ENCODE measurements at regions not wholly inside any gene's neighbourhood (a gene's known extent, or its start where the extent isn't known, plus 50 kb on each side); places are given as distances from the start of the nearest gene placed in this dataset.
"Not testable (repeated sequence)": the region's sequence is repeated elsewhere in the genome, so short reads cannot be mapped to it uniquely, and the experiment has no call there.

DNA sequence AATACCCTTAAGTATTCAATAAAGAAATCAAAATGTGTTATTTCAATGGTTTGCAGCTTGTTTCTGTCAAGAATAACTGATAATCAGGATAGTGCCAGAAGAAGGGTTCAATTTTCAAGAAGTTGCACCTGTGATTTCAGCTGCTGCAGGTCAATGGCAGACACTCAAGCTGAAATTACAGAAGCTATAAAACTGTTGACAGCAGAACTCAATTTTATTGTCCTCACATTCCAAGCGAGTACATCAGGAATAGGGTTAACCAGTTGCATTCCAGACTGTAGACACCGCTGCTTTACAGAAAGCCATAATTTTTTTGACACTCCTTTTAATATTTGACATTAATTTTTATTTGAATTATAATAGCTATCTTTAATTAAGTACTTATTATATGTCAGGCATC is 364.1 kb downstream of the CGGBP1 start:
- H3K4me3 ChIP-seq (ENCODE audit: low read depth, low read length), result no peak overlapping the region
- H2AFZ ChIP-seq (ENCODE audit: low read length, unreplicated experiment), result no peak overlapping the region
- H3K27ac ChIP-seq (ENCODE audit: low read depth, low read length), result no peak overlapping the region
- no peaks in the 10 kb centered on the region for H3K79me2 ChIP-seq (ENCODE audit: control insufficient read depth, insufficient read depth, low read length, unreplicated experiment)
- H3K27me3 ChIP-seq (ENCODE audit: insufficient read depth, low read length), result no peaks in the 10 kb centered on the region
- no peaks in the 10 kb centered on the region for H3K4me1 ChIP-seq (ENCODE audit: control insufficient read depth, insufficient read depth, low read length, unreplicated experiment)
- H3K36me3 ChIP-seq (ENCODE audit: insufficient read depth, low read length), result no peaks in the 10 kb centered on the region

DNA sequence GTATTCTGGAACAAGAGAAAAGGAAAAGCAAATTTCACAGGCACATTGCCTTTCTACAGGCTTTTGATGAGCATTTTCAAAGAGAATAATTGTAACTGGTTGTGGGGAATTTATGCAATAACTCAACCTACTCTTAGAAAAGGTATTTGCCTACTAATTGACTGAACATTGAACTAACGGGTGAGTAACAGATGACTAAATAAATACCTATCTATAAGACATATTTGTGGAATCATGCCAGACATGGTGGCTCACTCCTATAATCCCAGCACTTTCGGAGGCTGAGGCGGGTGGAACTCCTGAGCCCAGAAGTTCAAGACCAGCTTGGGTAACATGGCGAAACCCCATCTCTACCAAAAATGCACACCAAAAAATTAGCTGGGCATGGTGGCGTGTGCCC is 367.7 kb downstream of the CGGBP1 start:
- Histone ChIP-seq H3K4me3 (ENCODE audit: low read depth, low read length) (no peak overlapping the region), H3K79me2 (ENCODE audit: control insufficient read depth, insufficient read depth, low read length, unreplicated experiment) (no peaks in the 10 kb centered on the region), H3K27ac (ENCODE audit: low read depth, low read length) (no peak overlapping the region), H3K36me3 (ENCODE audit: insufficient read depth, low read length) (no peaks in the 10 kb centered on the region), H3K4me1 (ENCODE audit: control insufficient read depth, insufficient read depth, low read length, unreplicated experiment) (no peaks in the 10 kb centered on the region), H3K27me3 (ENCODE audit: insufficient read depth, low read length) (no peaks in the 10 kb centered on the region), H2AFZ (ENCODE audit: low read length, unreplicated experiment) (no peak overlapping the region)

GRCh38 chr3:87678984-87679660 is 379.7 kb downstream of the CGGBP1 start:
- H3K4me3 ChIP-seq (ENCODE audit: low read depth, low read length); H3K4me1 ChIP-seq (ENCODE audit: control insufficient read depth, insufficient read depth, low read length, unreplicated experiment); H3K27ac ChIP-seq (ENCODE audit: low read depth, low read length); H3K27me3 ChIP-seq (ENCODE audit: insufficient read depth, low read length); H3K79me2 ChIP-seq (ENCODE audit: control insufficient read depth, insufficient read depth, low read length, unreplicated experiment); H3K36me3 ChIP-seq (ENCODE audit: insufficient read depth, low read length); H2AFZ ChIP-seq (ENCODE audit: low read length, unreplicated experiment): not testable (repeated sequence)

- Histone ChIP-seq H3K36me3 (ENCODE audit: insufficient read depth, low read length) (no peaks in the 10 kb centered on the region), H3K79me2 (ENCODE audit: control insufficient read depth, insufficient read depth, low read length, unreplicated experiment) (no peaks in the 10 kb centered on the region), H3K4me1 (ENCODE audit: control insufficient read depth, insufficient read depth, low read length, unreplicated experiment) (no peaks in the 10 kb centered on the region), H3K4me3 (ENCODE audit: low read depth, low read length) (no peak overlapping the region), H3K27ac (ENCODE audit: low read depth, low read length) (no peak overlapping the region), H2AFZ (ENCODE audit: low read length, unreplicated experiment) (peak overlapping the region; percentile 23), H3K27me3 (ENCODE audit: insufficient read depth, low read length) (peaks cover 3% of the 10 kb centered on the region; the same call in 1 of the 2 replicates)
Measured at GRCh38 chr3:87674397-87675161, 384.2 kb downstream of the CGGBP1 start.

- H3K79me2 ChIP-seq (ENCODE audit: control insufficient read depth, insufficient read depth, low read length, unreplicated experiment), result no peaks in the 10 kb centered on the region
- no peaks in the 10 kb centered on the region for H3K4me1 ChIP-seq (ENCODE audit: control insufficient read depth, insufficient read depth, low read length, unreplicated experiment)
- H2AFZ ChIP-seq (ENCODE audit: low read length, unreplicated experiment), result no peak overlapping the region
- H3K27ac ChIP-seq (ENCODE audit: low read depth, low read length), result no peak overlapping the region
- H3K36me3 ChIP-seq (ENCODE audit: insufficient read depth, low read length), result no peaks in the 10 kb centered on the region
- H3K4me3 ChIP-seq (ENCODE audit: low read depth, low read length), result no peak overlapping the region
- peaks cover 9% of the 10 kb centered on the region; the same call in 1 of the 2 replicates for H3K27me3 ChIP-seq (ENCODE audit: insufficient read depth, low read length)
Measured at GRCh38 chr3:87673132-87673531, 385.7 kb downstream of the CGGBP1 start.

DNA sequence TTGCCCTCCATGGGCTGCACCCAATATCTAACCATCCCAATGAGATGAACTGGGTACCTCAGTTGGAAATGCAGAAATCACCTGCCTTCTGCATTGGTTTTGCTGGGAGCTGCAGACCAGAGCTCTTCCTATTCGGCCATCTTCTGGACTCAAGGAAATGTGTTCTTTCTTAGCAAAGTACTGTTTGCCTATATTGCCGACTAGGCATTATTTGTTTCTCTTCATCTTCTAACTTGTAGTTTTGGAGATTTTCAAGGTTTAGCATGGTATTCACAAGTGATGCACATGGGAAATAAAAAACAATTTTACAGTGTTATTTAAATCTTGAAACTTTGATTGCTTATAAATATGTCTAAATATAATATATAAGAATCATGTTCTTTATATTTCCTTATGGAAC is 377.8 kb upstream of the POU1F1 start:
- no peaks in the 10 kb centered on the region for H3K36me3 ChIP-seq (ENCODE audit: insufficient read depth, low read length)
- no peak overlapping the region for H3K4me3 ChIP-seq (ENCODE audit: low read depth, low read length)
- no peak overlapping the region for H2AFZ ChIP-seq (ENCODE audit: low read length, unreplicated experiment)
- peaks cover 5% of the 10 kb centered on the region for H3K27me3 ChIP-seq (ENCODE audit: insufficient read depth, low read length)
- no peaks in the 10 kb centered on the region for H3K4me1 ChIP-seq (ENCODE audit: control insufficient read depth, insufficient read depth, low read length, unreplicated experiment)
- H3K79me2 ChIP-seq (ENCODE audit: control insufficient read depth, insufficient read depth, low read length, unreplicated experiment), result no peaks in the 10 kb centered on the region
- H3K27ac ChIP-seq (ENCODE audit: low read depth, low read length), result no peak overlapping the region

- not testable (repeated sequence) for H3K27ac ChIP-seq (ENCODE audit: low read depth, low read length); H3K79me2 ChIP-seq (ENCODE audit: control insufficient read depth, insufficient read depth, low read length, unreplicated experiment); H3K36me3 ChIP-seq (ENCODE audit: insufficient read depth, low read length); H3K27me3 ChIP-seq (ENCODE audit: insufficient read depth, low read length); H2AFZ ChIP-seq (ENCODE audit: low read length, unreplicated experiment); H3K4me1 ChIP-seq (ENCODE audit: control insufficient read depth, insufficient read depth, low read length, unreplicated experiment); H3K4me3 ChIP-seq (ENCODE audit: low read depth, low read length)
Measured at GRCh38 chr3:87653138-87653537, 376.8 kb upstream of the POU1F1 start.

DNA sequence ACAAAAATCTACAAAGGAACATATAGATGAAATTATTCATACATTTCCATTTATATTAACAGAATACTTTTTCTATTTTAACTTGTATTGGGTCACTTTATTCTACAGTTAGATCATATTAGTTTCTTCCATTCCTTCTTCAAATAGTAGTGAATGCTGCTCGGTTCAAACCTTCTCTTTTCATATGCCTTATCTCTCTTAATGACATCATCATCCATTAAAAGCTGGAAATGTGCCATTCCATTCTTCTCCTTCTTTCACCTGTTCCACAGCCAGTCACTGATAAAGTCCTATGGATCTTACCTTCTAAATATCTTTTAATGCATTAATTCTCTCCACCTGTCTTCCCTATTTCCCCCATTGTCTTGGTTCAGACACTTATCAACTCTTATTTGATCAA is 358.0 kb upstream of the POU1F1 start:
- Histone ChIP-seq H2AFZ (ENCODE audit: low read length, unreplicated experiment) (no peak overlapping the region), H3K27me3 (ENCODE audit: insufficient read depth, low read length) (peaks cover 13% of the 10 kb centered on the region), H3K4me1 (ENCODE audit: control insufficient read depth, insufficient read depth, low read length, unreplicated experiment) (no peaks in the 10 kb centered on the region), H3K27ac (ENCODE audit: low read depth, low read length) (no peak overlapping the region), H3K36me3 (ENCODE audit: insufficient read depth, low read length) (no peaks in the 10 kb centered on the region), H3K4me3 (ENCODE audit: low read depth, low read length) (no peak overlapping the region), H3K79me2 (ENCODE audit: control insufficient read depth, insufficient read depth, low read length, unreplicated experiment) (no peaks in the 10 kb centered on the region)

DNA sequence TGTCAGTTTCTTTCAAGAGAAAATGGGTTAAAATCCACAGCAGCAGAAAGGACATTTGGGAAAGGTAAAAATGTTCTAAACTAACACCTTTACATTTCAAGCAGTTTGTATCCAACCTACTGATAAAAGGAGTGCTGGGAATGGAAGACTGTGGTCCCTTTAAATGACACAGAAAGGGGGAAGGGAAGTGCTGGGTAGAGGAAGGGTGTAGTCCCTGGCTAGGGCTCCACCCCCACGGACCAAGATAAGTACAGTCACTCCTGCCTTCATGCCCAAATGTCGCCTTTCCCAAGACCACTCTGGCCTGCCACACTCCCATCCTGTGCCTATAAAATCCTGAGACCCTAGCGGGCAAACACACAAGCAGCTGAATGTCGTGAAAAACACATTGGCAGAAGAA is 350.9 kb upstream of the POU1F1 start:
- no peaks in the 10 kb centered on the region for H3K79me2 ChIP-seq (ENCODE audit: control insufficient read depth, insufficient read depth, low read length, unreplicated experiment)
- no peak overlapping the region for H3K4me3 ChIP-seq (ENCODE audit: low read depth, low read length)
- peak overlapping the region; percentile 69 for H2AFZ ChIP-seq (ENCODE audit: low read length, unreplicated experiment)
- H3K4me1 ChIP-seq (ENCODE audit: control insufficient read depth, insufficient read depth, low read length, unreplicated experiment), result peaks cover 20% of the 10 kb centered on the region
- H3K36me3 ChIP-seq (ENCODE audit: insufficient read depth, low read length), result no peaks in the 10 kb centered on the region
- H3K27me3 ChIP-seq (ENCODE audit: insufficient read depth, low read length), result no peaks in the 10 kb centered on the region
- no peak overlapping the region for H3K27ac ChIP-seq (ENCODE audit: low read depth, low read length)

DNA sequence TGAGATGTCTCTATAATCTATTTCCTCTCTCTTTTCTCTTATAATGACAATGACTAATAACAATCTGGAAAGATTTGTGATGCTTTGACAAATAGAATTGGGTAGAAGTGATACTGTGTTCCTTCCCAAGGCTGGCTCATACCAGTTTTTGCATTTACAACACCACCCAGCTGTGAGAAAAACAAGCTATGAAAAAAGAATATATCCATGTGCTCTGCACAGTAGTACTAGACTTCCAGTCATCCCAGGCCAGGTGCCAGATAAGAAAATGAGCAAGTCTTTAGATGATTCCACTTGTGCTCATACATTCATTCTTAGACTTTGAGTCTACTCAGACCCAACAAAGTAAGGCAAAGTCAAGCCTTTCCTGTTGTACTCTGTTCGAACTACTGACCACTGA is 350.2 kb upstream of the POU1F1 start:
- H3K4me3 ChIP-seq (ENCODE audit: low read depth, low read length), result 0 out of 2 replicates have a peak overlapping the region, but pooled peaks have one; percentile 14
- H2AFZ ChIP-seq (ENCODE audit: low read length, unreplicated experiment), result no peak overlapping the region
- peak overlapping the region; percentile 68 for H3K27ac ChIP-seq (ENCODE audit: low read depth, low read length)
- H3K79me2 ChIP-seq (ENCODE audit: control insufficient read depth, insufficient read depth, low read length, unreplicated experiment), result no peaks in the 10 kb centered on the region
- no peaks in the 10 kb centered on the region for H3K36me3 ChIP-seq (ENCODE audit: insufficient read depth, low read length)
- H3K27me3 ChIP-seq (ENCODE audit: insufficient read depth, low read length), result no peaks in the 10 kb centered on the region
- H3K4me1 ChIP-seq (ENCODE audit: control insufficient read depth, insufficient read depth, low read length, unreplicated experiment), result peaks cover 20% of the 10 kb centered on the region

DNA sequence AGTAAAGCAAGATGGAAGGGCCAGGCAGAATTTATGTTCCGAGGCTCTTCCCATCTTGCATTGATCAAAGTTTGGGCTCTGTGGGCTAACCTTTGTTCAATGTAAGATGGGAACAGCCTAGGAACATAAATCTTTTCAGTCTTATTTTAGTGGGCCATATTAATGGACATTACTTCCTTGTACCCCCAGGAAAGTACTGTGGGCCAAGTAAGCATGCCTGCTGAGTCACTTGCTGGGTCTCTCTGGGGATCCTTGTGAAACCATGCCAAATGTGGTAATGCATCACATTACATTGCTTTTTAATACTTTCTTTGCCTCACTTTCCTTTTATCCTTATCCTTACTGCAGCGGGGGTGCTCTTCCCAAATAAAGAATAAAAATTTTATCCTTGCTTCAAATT is 349.5 kb upstream of the POU1F1 start:
- no peak overlapping the region for H2AFZ ChIP-seq (ENCODE audit: low read length, unreplicated experiment)
- no peaks in the 10 kb centered on the region for H3K36me3 ChIP-seq (ENCODE audit: insufficient read depth, low read length)
- H3K4me1 ChIP-seq (ENCODE audit: control insufficient read depth, insufficient read depth, low read length, unreplicated experiment), result peaks cover 20% of the 10 kb centered on the region
- H3K27ac ChIP-seq (ENCODE audit: low read depth, low read length), result peak overlapping the region; percentile 68
- H3K4me3 ChIP-seq (ENCODE audit: low read depth, low read length), result 0 out of 2 replicates have a peak overlapping the region, but pooled peaks have one; percentile 14
- no peaks in the 10 kb centered on the region for H3K27me3 ChIP-seq (ENCODE audit: insufficient read depth, low read length)
- H3K79me2 ChIP-seq (ENCODE audit: control insufficient read depth, insufficient read depth, low read length, unreplicated experiment), result no peaks in the 10 kb centered on the region
